ENCODE measurements at regions not wholly inside any gene's neighbourhood (a gene's known extent, or its start where the extent isn't known, plus 50 kb on each side); places are given as distances from the start of the nearest gene placed in this dataset.

DNA sequence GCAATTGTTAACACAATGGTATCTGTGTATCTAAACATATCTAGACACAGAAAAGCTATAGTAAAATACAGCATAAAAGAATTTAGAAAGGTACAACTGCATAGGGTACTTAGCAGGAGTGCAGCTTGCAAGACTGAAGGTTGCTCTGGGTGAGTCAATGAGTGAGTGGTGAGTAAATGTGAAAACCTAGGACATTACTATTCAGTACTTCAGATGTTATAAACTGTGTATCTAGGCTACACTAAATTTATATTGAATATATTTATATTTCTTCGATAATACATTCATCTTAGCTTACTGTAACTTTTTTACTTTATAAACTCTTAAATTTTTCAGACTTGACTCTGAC lies 409.0 kb upstream of the DCN start:
- H3K36me3 ChIP-seq = no peaks in the 10 kb centered on the region
- H3K9me3 ChIP-seq (replicated peaks) = no peaks in the 10 kb centered on the region
- no peak for DNase-seq
- H3K4me1 ChIP-seq = peaks cover 6% of the 10 kb centered on the region
- H3K4me3 ChIP-seq = no peak overlapping the region
- intact Hi-C loops (cut with micrococcal nuclease) = no loop called here
- no peaks in the 10 kb centered on the region for H3K27me3 ChIP-seq (ENCODE audit: low read depth)
- H3K27ac ChIP-seq (replicated peaks) = no peak overlapping the region
- TF ChIP-seq CTCF (IDR thresholded peaks at IDR 0.05; ENCODE audit: borderline replicate concordance) = no peak

- Histone ChIP-seq H3K36me3 (no peaks in the 10 kb centered on the region), H3K4me1 (peaks cover 6% of the 10 kb centered on the region), H3K4me3 (no peak overlapping the region), H3K27ac (replicated peaks) (no peak overlapping the region), H3K9me3 (replicated peaks) (no peaks in the 10 kb centered on the region), H3K27me3 (ENCODE audit: low read depth) (no peaks in the 10 kb centered on the region)
- DNase-seq = no peak
- intact Hi-C loops (cut with micrococcal nuclease) = no loop called here
- no peak for TF ChIP-seq CTCF (IDR thresholded peaks at IDR 0.05; ENCODE audit: borderline replicate concordance)
Observed at GRCh38 chr12:91590966-91591638, 408.5 kb upstream of the DCN start.

- intact Hi-C loops (cut with micrococcal nuclease) = no loop called here
- no peak for DNase-seq
- Histone ChIP-seq H3K27me3 (ENCODE audit: low read depth) (no peaks in the 10 kb centered on the region), H3K36me3 (no peaks in the 10 kb centered on the region), H3K9me3 (replicated peaks) (no peaks in the 10 kb centered on the region), H3K27ac (replicated peaks) (peak overlapping the region; percentile 47), H3K4me3 (no peak overlapping the region), H3K4me1 (peaks cover 6% of the 10 kb centered on the region)
- no peak for TF ChIP-seq CTCF (IDR thresholded peaks at IDR 0.05; ENCODE audit: borderline replicate concordance)
Observed at GRCh38 chr12:91588874-91589454, 406.3 kb upstream of the DCN start.

DNA sequence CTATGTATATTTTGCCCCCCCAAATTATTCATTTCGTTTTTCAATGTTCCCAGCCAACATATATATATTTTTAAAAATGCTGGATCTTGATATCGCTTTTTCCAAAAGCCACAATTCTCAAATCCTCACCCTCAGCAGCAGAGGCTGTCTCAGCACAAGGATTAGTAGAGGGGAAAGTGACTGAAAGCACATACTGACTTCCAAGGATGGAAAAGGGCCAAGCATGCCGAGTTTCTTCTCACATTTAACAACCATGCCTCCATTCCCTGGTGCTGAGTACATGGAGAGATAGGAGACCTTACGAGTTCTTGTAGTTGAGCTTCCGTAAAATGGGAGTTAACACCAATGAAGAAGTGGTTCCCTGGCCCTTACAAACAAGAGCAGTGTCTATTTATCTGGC lies 403.4 kb upstream of the DCN start:
- Histone ChIP-seq H3K4me3 (no peak overlapping the region), H3K27ac (replicated peaks) (no peak overlapping the region), H3K36me3 (no peaks in the 10 kb centered on the region), H3K4me1 (peaks cover 6% of the 10 kb centered on the region), H3K27me3 (ENCODE audit: low read depth) (no peaks in the 10 kb centered on the region), H3K9me3 (replicated peaks) (no peaks in the 10 kb centered on the region)
- no peak for DNase-seq
- no peak for TF ChIP-seq CTCF (IDR thresholded peaks at IDR 0.05; ENCODE audit: borderline replicate concordance)
- intact Hi-C loops (cut with micrococcal nuclease) = no loop called here

- Histone ChIP-seq H3K27me3 (ENCODE audit: low read depth) (no peaks in the 10 kb centered on the region), H3K4me1 (peaks cover 9% of the 10 kb centered on the region), H3K36me3 (no peaks in the 10 kb centered on the region), H3K9me3 (replicated peaks) (no peaks in the 10 kb centered on the region), H3K4me3 (no peak overlapping the region), H3K27ac (replicated peaks) (no peak overlapping the region)
- no peak for TF ChIP-seq CTCF (IDR thresholded peaks at IDR 0.05; ENCODE audit: borderline replicate concordance)
- intact Hi-C loops (cut with micrococcal nuclease) = no loop called here
- no peak for DNase-seq
Observed at GRCh38 chr12:91582811-91583210, 400.2 kb upstream of the DCN start.

Measured in left ventricle myocardium inferior (tissue), 1 donor.